Astrocyte (in vitro differentiated cells and primary cell): ENCODE measurements at regions not wholly inside any gene's neighbourhood (a gene's known extent, or its start where the extent isn't known, plus 50 kb on each side); places are given as distances from the start of the nearest gene placed in this dataset.

Experiments
- DNase-seq: peaks from one replicate; pipeline ENCODE4 v3.0.0-alpha.2; 2010; ENCODE audit warnings: low read depth
- FAIRE-seq: peaks from 2 replicates; lab custom pipeline; 2011; peaks lifted over from hg19 to GRCh38; lab: Jason Lieb, UNC
- H2AFZ ChIP-seq: 2 replicates; pipeline ENCODE4 v1.6.0; 2012; ENCODE audit warnings: low read depth, low read length, inconsistent platforms
- H3K27ac ChIP-seq: 2 replicates; pipeline ENCODE4 v1.5.1; 2011; ENCODE audit warnings: low read depth, low read length, inconsistent platforms
- H3K27me3 ChIP-seq: 2 replicates; pipeline ENCODE4 v1.6.0; 2011; ENCODE audit warnings: low read length, inconsistent platforms; ENCODE audit not compliant: insufficient read depth
- H3K36me3 ChIP-seq: 2 replicates; pipeline ENCODE4 v1.5.1; 2011; ENCODE audit warnings: low read length, inconsistent platforms; ENCODE audit not compliant: insufficient read depth
- H3K4me1 ChIP-seq: 2 replicates; pipeline ENCODE4 v1.5.1; 2011; ENCODE audit warnings: low read length, inconsistent platforms; ENCODE audit not compliant: insufficient read depth
- H3K4me2 ChIP-seq: 2 replicates; pipeline ENCODE4 v1.6.0; 2012; ENCODE audit warnings: low read length, inconsistent platforms
- H3K4me3 ChIP-seq: 2 replicates; pipeline ENCODE4 v1.5.1; 2011; ENCODE audit warnings: low read depth, mild to moderate bottlenecking, low read length, inconsistent platforms; ENCODE audit not compliant: insufficient read depth
- H3K79me2 ChIP-seq: 2 replicates; pipeline ENCODE4 v1.6.0; 2012; ENCODE audit warnings: mild to moderate bottlenecking, low read length, inconsistent platforms; ENCODE audit not compliant: insufficient read depth
- H3K9ac ChIP-seq: 2 replicates; pipeline ENCODE4 v1.6.0; 2012; ENCODE audit warnings: mild to moderate bottlenecking, low read length, inconsistent platforms
- H3K9me3 ChIP-seq: 2 replicates; pipeline ENCODE4 v1.5.1; 2012; ENCODE audit warnings: low read depth, mild to moderate bottlenecking, low read length, inconsistent platforms; ENCODE audit not compliant: insufficient read depth
- H4K20me1 ChIP-seq: 2 replicates; pipeline ENCODE4 v1.6.0; 2012; ENCODE audit warnings: low read length, inconsistent platforms; ENCODE audit not compliant: insufficient read depth
- H3K27ac Mint-ChIP-seq: one replicate; pipeline ENCODE4 v1.8.0; 2021; ENCODE audit warnings: mild to moderate bottlenecking, mixed read lengths; ENCODE audit not compliant: unreplicated experiment
- H3K27me3 Mint-ChIP-seq: one replicate; pipeline ENCODE4 v1.8.0; 2021; ENCODE audit warnings: low read depth, mixed read lengths; ENCODE audit not compliant: unreplicated experiment
- H3K36me3 Mint-ChIP-seq: one replicate; pipeline ENCODE4 v1.8.0; 2021; ENCODE audit warnings: low read depth, mixed read lengths; ENCODE audit not compliant: unreplicated experiment
- H3K4me1 Mint-ChIP-seq: one replicate; pipeline ENCODE4 v1.8.0; 2021; ENCODE audit warnings: low read depth, mixed read lengths; ENCODE audit not compliant: unreplicated experiment
- H3K4me3 Mint-ChIP-seq: one replicate; pipeline ENCODE4 v1.8.0; 2021; ENCODE audit warnings: mild to moderate bottlenecking, moderate library complexity, mixed read lengths; ENCODE audit not compliant: unreplicated experiment
- H3K9me3 Mint-ChIP-seq: one replicate; pipeline ENCODE4 v1.8.0; 2021; ENCODE audit warnings: mild to moderate bottlenecking, mixed read lengths; ENCODE audit not compliant: unreplicated experiment
- CTCF ChIP-seq: IDR thresholded peaks from 2 replicates; pipeline ENCODE4 v1.5.1; 2011; ENCODE audit warnings: low read depth, mild to moderate bottlenecking, inconsistent platforms, low read length, moderate library complexity; ENCODE audit not compliant: insufficient read depth
- EZH2 ChIP-seq: IDR thresholded peaks from 2 replicates; pipeline ENCODE4 v1.6.1; 2012; ENCODE audit warnings: mild to moderate bottlenecking, low read length, inconsistent platforms; ENCODE audit not compliant: insufficient read depth

DNA sequence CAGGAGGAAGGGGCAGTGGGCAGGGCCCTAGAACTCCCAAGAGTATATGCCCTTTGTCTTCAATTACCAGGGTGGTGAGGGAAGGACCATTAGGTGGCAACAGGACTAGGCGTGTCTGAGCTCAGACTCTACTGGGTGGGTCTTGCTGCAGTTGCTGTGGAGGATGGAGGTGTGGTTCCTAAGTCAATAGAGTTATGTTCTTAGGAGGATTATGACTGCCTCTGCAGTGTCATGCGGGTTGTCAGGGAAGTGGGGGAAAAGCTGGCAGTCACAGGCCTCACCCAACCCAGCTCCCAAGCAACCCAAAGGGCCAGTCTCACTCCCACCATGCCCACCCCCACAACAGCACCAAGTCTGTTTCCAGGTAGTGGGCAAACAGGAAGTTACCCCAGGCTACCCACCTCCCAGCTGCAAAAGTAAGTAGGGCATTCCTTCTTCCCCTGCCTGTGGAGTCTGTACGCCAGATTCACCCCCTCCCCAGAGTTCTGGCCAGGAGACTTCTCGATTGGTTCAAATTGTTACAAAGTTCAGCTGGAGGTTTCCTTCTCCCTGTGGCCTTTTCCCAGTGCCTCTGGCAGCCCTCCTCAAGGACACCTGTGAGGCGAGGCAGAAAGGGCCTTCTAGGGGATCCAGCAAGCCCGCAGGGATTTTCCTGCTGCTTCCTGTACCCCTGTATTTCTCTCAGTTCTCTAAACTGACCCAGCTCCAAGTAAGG lies 145.3 kb downstream of the HINT1 start:
- Histone ChIP-seq H3K27ac (no peak overlapping the region), H3K4me2 (no peak overlapping the region), H3K4me3 (no peak overlapping the region), H3K79me2 (no peaks in the 10 kb centered on the region), H3K9me3 (no peaks in the 10 kb centered on the region), H4K20me1 (no peaks in the 10 kb centered on the region), H3K9ac (no peak overlapping the region), H2AFZ (no peak overlapping the region), H3K27me3 (no peaks in the 10 kb centered on the region), H3K36me3 (no peaks in the 10 kb centered on the region), H3K4me1 (no peaks in the 10 kb centered on the region)
- no peaks in the 10 kb centered on the region for H3K27me3 Mint-ChIP-seq
- no peak for TF ChIP-seq EZH2
- TF ChIP-seq CTCF: no peak
- peaks cover 5% of the 10 kb centered on the region for H3K9me3 Mint-ChIP-seq
- no peak for FAIRE-seq
- H3K4me3 Mint-ChIP-seq: no peak overlapping the region
- no peak overlapping the region for H3K27ac Mint-ChIP-seq
- H3K4me1 Mint-ChIP-seq: no peaks in the 10 kb centered on the region
- no peaks in the 10 kb centered on the region for H3K36me3 Mint-ChIP-seq
- no peak for DNase-seq

- H3K4me2 ChIP-seq: no peak overlapping the region
- H3K9me3 ChIP-seq: no peaks in the 10 kb centered on the region
- H3K27ac ChIP-seq: no peak overlapping the region
- no peaks in the 10 kb centered on the region for H3K79me2 ChIP-seq
- H2AFZ ChIP-seq: no peak overlapping the region
- Mint-ChIP-seq H3K36me3 (no peaks in the 10 kb centered on the region), H3K4me1 (no peaks in the 10 kb centered on the region), H3K4me3 (no peak overlapping the region), H3K27ac (no peak overlapping the region), H3K9me3 (peaks cover 5% of the 10 kb centered on the region), H3K27me3 (no peaks in the 10 kb centered on the region)
- no peaks in the 10 kb centered on the region for H4K20me1 ChIP-seq
- H3K4me1 ChIP-seq: no peaks in the 10 kb centered on the region
- H3K9ac ChIP-seq: no peak overlapping the region
- H3K4me3 ChIP-seq: no peak overlapping the region
- TF ChIP-seq CTCF: no peak
- no peak for TF ChIP-seq EZH2
- FAIRE-seq: no peak
- H3K36me3 ChIP-seq: no peaks in the 10 kb centered on the region
- H3K27me3 ChIP-seq: no peaks in the 10 kb centered on the region
- no peak for DNase-seq
These were observed 145.9 kb downstream of the HINT1 start for GRCh38 chr5:131019111-131019510.

- Mint-ChIP-seq H3K4me1 (no peaks in the 10 kb centered on the region), H3K27me3 (peaks cover 2% of the 10 kb centered on the region), H3K27ac (no peak overlapping the region), H3K36me3 (no peaks in the 10 kb centered on the region), H3K4me3 (no peak overlapping the region), H3K9me3 (no peaks in the 10 kb centered on the region)
- H3K27me3 ChIP-seq: no peaks in the 10 kb centered on the region
- H3K9me3 ChIP-seq: no peaks in the 10 kb centered on the region
- H3K27ac ChIP-seq: no peak overlapping the region
- H2AFZ ChIP-seq: no peak overlapping the region
- H3K4me3 ChIP-seq: no peak overlapping the region
- H3K36me3 ChIP-seq: no peaks in the 10 kb centered on the region
- no peaks in the 10 kb centered on the region for H3K4me1 ChIP-seq
- H4K20me1 ChIP-seq: no peaks in the 10 kb centered on the region
- H3K79me2 ChIP-seq: no peaks in the 10 kb centered on the region
- DNase-seq: no peak
- no peak for TF ChIP-seq EZH2
- TF ChIP-seq CTCF: no peak
- no peak overlapping the region for H3K9ac ChIP-seq
- no peak overlapping the region for H3K4me2 ChIP-seq
- FAIRE-seq: no peak
These were observed 156.7 kb downstream of the HINT1 start for GRCh38 chr5:131008329-131008728.
